Endodermal cell (in vitro differentiated cells): ENCODE measurements at regions not wholly inside any gene's neighbourhood (a gene's known extent, or its start where the extent isn't known, plus 50 kb on each side); places are given as distances from the start of the nearest gene placed in this dataset.

ENCODE experiments used
- DNase-seq: peaks from one replicate; pipeline ENCODE4 v3.0.0-alpha.2; 2017
- H3K27ac ChIP-seq: 2 replicates; pipeline ENCODE4 v1.5.1; 2013; ENCODE audit warnings: mild to moderate bottlenecking, low read depth, low read length, moderate library complexity
- H3K27me3 ChIP-seq: 2 replicates; pipeline ENCODE4 v1.6.1; 2013; ENCODE audit warnings: mild to moderate bottlenecking, low read length, moderate library complexity; ENCODE audit not compliant: insufficient read depth, control insufficient read depth, poor library complexity, severe bottlenecking
- H3K36me3 ChIP-seq: 2 replicates; pipeline ENCODE4 v1.7.0; 2013; ENCODE audit warnings: mild to moderate bottlenecking, low read length, moderate library complexity; ENCODE audit not compliant: control insufficient read depth, insufficient read depth
- H3K4me1 ChIP-seq: one replicate; pipeline ENCODE4 v1.7.0; 2013; ENCODE audit warnings: low read length; ENCODE audit not compliant: control insufficient read depth, insufficient read depth
- H3K4me3 ChIP-seq: 2 replicates; pipeline ENCODE4 v1.5.1; 2013; ENCODE audit warnings: mild to moderate bottlenecking, low read length, moderate library complexity
- H3K9ac ChIP-seq: 2 replicates; pipeline ENCODE4 v1.6.1; 2013; ENCODE audit warnings: mild to moderate bottlenecking, low read length, moderate library complexity; ENCODE audit not compliant: poor library complexity, severe bottlenecking; ENCODE audit errors: extremely low read depth
- H3K9me3 ChIP-seq: 2 replicates; pipeline ENCODE4 v1.6.1; 2013; ENCODE audit warnings: mild to moderate bottlenecking, low read length, moderate library complexity; ENCODE audit not compliant: control insufficient read depth
- H3K27ac Mint-ChIP-seq: 2 replicates; pipeline ENCODE4 v1.8.0; 2020; ENCODE audit warnings: mixed read lengths
- H3K27me3 Mint-ChIP-seq: 2 replicates; pipeline ENCODE4 v1.8.0; 2021; ENCODE audit warnings: mild to moderate bottlenecking, mixed read lengths; ENCODE audit not compliant: insufficient read depth
- H3K36me3 Mint-ChIP-seq: 2 replicates; pipeline ENCODE4 v1.8.0; 2020; ENCODE audit warnings: low read depth, mixed read lengths
- H3K4me1 Mint-ChIP-seq: 2 replicates; pipeline ENCODE4 v1.8.0; 2020; ENCODE audit warnings: mixed read lengths
- H3K4me3 Mint-ChIP-seq: 2 replicates; pipeline ENCODE4 v1.8.0; 2020; ENCODE audit warnings: mild to moderate bottlenecking, moderate library complexity, mixed read lengths
- H3K9me3 Mint-ChIP-seq: 2 replicates; pipeline ENCODE4 v1.8.0; 2020; ENCODE audit warnings: mild to moderate bottlenecking, mixed read lengths
- WGBS, 2 experiments: methylation state at CpG; one replicate each; pipeline versions ENCODE4 v1.1.5 to v1.1.7; 2013; ENCODE audit warnings: missing lambda C conversion rate in 2 of 2, mixed read lengths in 1 of 2; ENCODE audit not compliant: insufficient coverage in 1 of 2, insufficient read length in 1 of 2; 5-methylcytosine and 5-hydroxymethylcytosine counted together
- TF ChIP-seq, protein P1 (sequence below): fragments of 200-600 bp; sonication (generic); conservative IDR thresholded peaks from 2 replicates; pipeline ENCODE4 v1.5.0; 2021; ENCODE audit warnings: antibody characterized with exemption, mild to moderate bottlenecking

DNA sequence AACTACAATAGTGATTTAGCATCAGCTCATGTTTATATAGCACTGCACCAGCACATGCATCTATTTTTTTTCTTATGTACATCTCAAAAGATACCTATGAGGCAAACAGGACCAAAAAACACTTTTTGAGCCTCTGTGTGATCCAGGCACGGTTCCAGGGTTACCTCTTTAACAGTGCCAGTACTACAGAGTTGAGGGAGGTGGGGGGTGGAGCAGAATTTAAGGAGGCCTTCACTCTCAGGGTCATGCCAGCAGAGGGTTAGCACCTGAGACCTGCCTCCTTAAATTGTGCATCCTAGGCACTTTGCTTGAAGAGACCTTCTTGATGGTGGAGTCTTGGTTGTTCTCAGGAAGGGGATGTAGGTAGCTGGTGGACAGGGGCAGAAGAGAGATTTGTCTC is 150.3 kb upstream of the TBL1XR1 start:
- TF ChIP-seq, protein P1, sequence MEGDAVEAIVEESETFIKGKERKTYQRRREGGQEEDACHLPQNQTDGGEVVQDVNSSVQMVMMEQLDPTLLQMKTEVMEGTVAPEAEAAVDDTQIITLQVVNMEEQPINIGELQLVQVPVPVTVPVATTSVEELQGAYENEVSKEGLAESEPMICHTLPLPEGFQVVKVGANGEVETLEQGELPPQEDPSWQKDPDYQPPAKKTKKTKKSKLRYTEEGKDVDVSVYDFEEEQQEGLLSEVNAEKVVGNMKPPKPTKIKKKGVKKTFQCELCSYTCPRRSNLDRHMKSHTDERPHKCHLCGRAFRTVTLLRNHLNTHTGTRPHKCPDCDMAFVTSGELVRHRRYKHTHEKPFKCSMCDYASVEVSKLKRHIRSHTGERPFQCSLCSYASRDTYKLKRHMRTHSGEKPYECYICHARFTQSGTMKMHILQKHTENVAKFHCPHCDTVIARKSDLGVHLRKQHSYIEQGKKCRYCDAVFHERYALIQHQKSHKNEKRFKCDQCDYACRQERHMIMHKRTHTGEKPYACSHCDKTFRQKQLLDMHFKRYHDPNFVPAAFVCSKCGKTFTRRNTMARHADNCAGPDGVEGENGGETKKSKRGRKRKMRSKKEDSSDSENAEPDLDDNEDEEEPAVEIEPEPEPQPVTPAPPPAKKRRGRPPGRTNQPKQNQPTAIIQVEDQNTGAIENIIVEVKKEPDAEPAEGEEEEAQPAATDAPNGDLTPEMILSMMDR = no peak
- Mint-ChIP-seq H3K4me1 (peaks cover 62% of the 10 kb centered on the region), H3K27me3 (peaks cover 14% of the 10 kb centered on the region), H3K27ac (no peak overlapping the region), H3K9me3 (no peaks in the 10 kb centered on the region), H3K36me3 (no peaks in the 10 kb centered on the region), H3K4me3 (no peak overlapping the region)
- H3K27ac ChIP-seq = no peak overlapping the region
- no peaks in the 10 kb centered on the region for H3K9me3 ChIP-seq
- no peak overlapping the region for H3K4me3 ChIP-seq
- H3K36me3 ChIP-seq = no peaks in the 10 kb centered on the region
- no peaks in the 10 kb centered on the region for H3K27me3 ChIP-seq
- WGBS, 2 experiments = 71% methylated on average over 1 of the region's 1 CpG; no CpG with 5 or more reads in 1 of the 2 experiments
- peaks cover 28% of the 10 kb centered on the region for H3K4me1 ChIP-seq
- H3K9ac ChIP-seq = no peak overlapping the region
- DNase-seq = no peak

DNA sequence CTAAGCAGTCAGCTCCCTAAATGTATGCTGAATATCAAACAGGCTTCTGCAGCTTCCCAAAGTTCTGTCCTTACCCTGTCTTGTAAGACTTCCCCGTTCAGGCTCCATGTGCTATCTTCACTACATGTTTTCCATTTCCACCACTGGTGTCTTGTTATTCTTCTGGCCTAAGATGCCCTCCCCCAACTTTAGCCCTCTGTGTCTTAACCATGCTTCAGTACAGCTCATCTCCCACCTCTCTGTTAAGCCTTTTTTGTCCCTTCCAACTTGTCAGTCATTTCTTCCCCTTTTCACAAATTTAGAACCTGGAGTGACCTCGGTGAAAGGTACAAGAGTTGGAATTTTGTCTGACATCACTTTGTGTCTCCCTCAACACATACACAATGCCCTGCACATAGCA is 151.7 kb upstream of the TBL1XR1 start:
- H3K27me3 Mint-ChIP-seq = peaks cover 8% of the 10 kb centered on the region
- 82 to 95% methylated on average over 2 of the region's 2 CpGs for WGBS, 2 experiments
- TF ChIP-seq, protein P1 = no peak
- no peaks in the 10 kb centered on the region for H3K36me3 ChIP-seq
- H3K4me1 Mint-ChIP-seq = peaks cover 50% of the 10 kb centered on the region
- H3K9me3 ChIP-seq = no peaks in the 10 kb centered on the region
- H3K9me3 Mint-ChIP-seq = no peaks in the 10 kb centered on the region
- no peak overlapping the region for H3K27ac ChIP-seq
- H3K9ac ChIP-seq = no peak overlapping the region
- no peak overlapping the region for H3K27ac Mint-ChIP-seq
- no peak for DNase-seq
- no peaks in the 10 kb centered on the region for H3K36me3 Mint-ChIP-seq
- no peak overlapping the region for H3K4me3 ChIP-seq
- no peaks in the 10 kb centered on the region for H3K27me3 ChIP-seq
- H3K4me1 ChIP-seq = peaks cover 24% of the 10 kb centered on the region
- H3K4me3 Mint-ChIP-seq = no peak overlapping the region

DNA sequence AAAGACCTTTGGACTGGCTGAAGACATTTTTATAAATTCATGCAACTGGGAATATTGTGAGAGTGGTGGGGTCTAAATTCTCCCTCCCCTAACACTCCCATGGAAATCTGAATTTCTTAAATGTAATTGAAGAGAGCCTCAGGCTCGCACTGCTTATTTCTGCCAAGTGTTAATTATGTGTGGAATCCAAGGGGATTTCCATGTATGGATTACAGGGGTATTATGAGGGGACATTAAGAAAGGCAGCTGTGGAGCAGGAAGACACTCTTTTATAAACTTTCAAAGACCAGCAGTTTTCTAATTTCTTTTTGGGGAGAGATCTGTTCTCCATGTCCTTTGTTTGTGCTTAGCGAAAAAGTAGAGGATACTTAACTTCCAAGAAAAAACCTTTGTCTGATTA is 152.1 kb upstream of the TBL1XR1 start:
- H3K4me1 ChIP-seq = peaks cover 24% of the 10 kb centered on the region

More for the DNA sequence above, 152.1 kb upstream of the TBL1XR1 start:
- Mint-ChIP-seq H3K27me3 (peaks cover 5% of the 10 kb centered on the region), H3K36me3 (no peaks in the 10 kb centered on the region), H3K27ac (no peak overlapping the region), H3K9me3 (no peaks in the 10 kb centered on the region), H3K4me3 (no peak overlapping the region), H3K4me1 (peaks cover 49% of the 10 kb centered on the region)
- no peak for DNase-seq
- no peak overlapping the region for H3K9ac ChIP-seq
- TF ChIP-seq, protein P1 = no peak
- H3K27ac ChIP-seq = no peak overlapping the region
- H3K36me3 ChIP-seq = no peaks in the 10 kb centered on the region
- H3K9me3 ChIP-seq = no peaks in the 10 kb centered on the region
- no peak overlapping the region for H3K4me3 ChIP-seq
- H3K27me3 ChIP-seq = no peaks in the 10 kb centered on the region
- WGBS, 2 experiments = 89% methylated on average over 2 of the region's 2 CpGs; no CpG with 5 or more reads in 1 of the 2 experiments
